Activated naive CD8-positive, alpha-beta T cell treated with anti-CD3 and anti-CD28 coated beads, Interleukin-2, amount 10 ng/mL, durations not matched to agents 7 days and 5 days (primary cell): ENCODE measurements at regions not wholly inside any gene's neighbourhood (a gene's known extent, or its start where the extent isn't known, plus 50 kb on each side); places are given as distances from the start of the nearest gene placed in this dataset.

ENCODE experiments used
- ATAC-seq: fragments of 150-1000 bp; cut with Tn5 transposase; one replicate; pipeline ENCODE4 v1.10.0; 2021; ENCODE audit warnings: low read depth, moderate library complexity
- POLR2A ChIA-PET: fragments of 350-600 bp; sonication (Branson Sonifier 250); formaldehyde crosslinking; loops from one replicate; lab custom pipeline; 2021; ENCODE audit warnings: antibody characterized with exemption; lab: Charles Lee
- DNase-seq: peaks from one replicate; pipeline ENCODE4 v3.0.0; 2021
- H3K27ac Mint-ChIP-seq: one replicate; pipeline ENCODE4 v1.8.0; 2022; ENCODE audit warnings: mild to moderate bottlenecking, mixed read lengths
- H3K27me3 Mint-ChIP-seq: one replicate; pipeline ENCODE4 v1.8.0; 2022; ENCODE audit warnings: mild to moderate bottlenecking, moderate library complexity, mixed read lengths
- H3K36me3 Mint-ChIP-seq: one replicate; pipeline ENCODE4 v1.8.0; 2021; ENCODE audit warnings: mild to moderate bottlenecking, mixed read lengths
- H3K4me1 Mint-ChIP-seq: one replicate; pipeline ENCODE4 v1.8.0; 2021; ENCODE audit warnings: mixed read lengths
- H3K4me3 Mint-ChIP-seq: one replicate; pipeline ENCODE4 v1.8.0; 2022; ENCODE audit warnings: mild to moderate bottlenecking, moderate library complexity, mixed read lengths
- H3K9me3 Mint-ChIP-seq: one replicate; pipeline ENCODE4 v1.8.0; 2021; ENCODE audit warnings: mixed read lengths

- Mint-ChIP-seq H3K9me3 (no peaks in the 10 kb centered on the region), H3K4me1 (peaks cover 23% of the 10 kb centered on the region), H3K4me3 (no peak overlapping the region), H3K36me3 (no peaks in the 10 kb centered on the region), H3K27me3 (no peaks in the 10 kb centered on the region), H3K27ac (no peak overlapping the region)
- POLR2A ChIA-PET = no interaction called here
- peak; percentile 31 for ATAC-seq
- DNase-seq = no peak
Measured at GRCh38 chr6:44527181-44527580, 139.7 kb downstream of the CDC5L start.

- Mint-ChIP-seq H3K4me1 (peaks cover 23% of the 10 kb centered on the region), H3K27ac (no peak overlapping the region), H3K4me3 (no peak overlapping the region), H3K36me3 (no peaks in the 10 kb centered on the region), H3K27me3 (no peaks in the 10 kb centered on the region), H3K9me3 (no peaks in the 10 kb centered on the region)
- DNase-seq (no peak), ATAC-seq (no peak)
- POLR2A ChIA-PET = no interaction called here
Measured at GRCh38 chr6:44527583-44528369, 140.3 kb downstream of the CDC5L start.

- Mint-ChIP-seq H3K4me1 (peaks cover 23% of the 10 kb centered on the region), H3K4me3 (no peak overlapping the region), H3K9me3 (no peaks in the 10 kb centered on the region), H3K27ac (no peak overlapping the region), H3K36me3 (no peaks in the 10 kb centered on the region), H3K27me3 (peaks cover 2% of the 10 kb centered on the region)
- ATAC-seq (no peak), DNase-seq (no peak)
- POLR2A ChIA-PET = no interaction called here
Measured at GRCh38 chr6:44528370-44528644, 140.8 kb downstream of the CDC5L start.

GRCh38 chr6:44528716-44529115, 141.2 kb downstream of the CDC5L start:
- ATAC-seq (no peak), DNase-seq (no peak)
- Mint-ChIP-seq H3K4me1 (peaks cover 23% of the 10 kb centered on the region), H3K9me3 (no peaks in the 10 kb centered on the region), H3K4me3 (no peak overlapping the region), H3K27me3 (peaks cover 2% of the 10 kb centered on the region), H3K27ac (no peak overlapping the region), H3K36me3 (no peaks in the 10 kb centered on the region)
- POLR2A ChIA-PET = interaction anchor here (0.5 kb wide), 1 partner anchor 119 kb away, joined by 4 read pairs; no protein-coding TSS in a partner anchor

- POLR2A ChIA-PET = interaction anchor here (0.5 kb wide), 1 partner anchor 119 kb away, joined by 4 read pairs; no protein-coding TSS in a partner anchor
- H3K4me1 Mint-ChIP-seq = peaks cover 23% of the 10 kb centered on the region
- no peaks in the 10 kb centered on the region for H3K36me3 Mint-ChIP-seq
- H3K27ac Mint-ChIP-seq = no peak overlapping the region
- no peak overlapping the region for H3K4me3 Mint-ChIP-seq
- no peaks in the 10 kb centered on the region for H3K9me3 Mint-ChIP-seq
- DNase-seq (no peak), ATAC-seq (no peak)
- H3K27me3 Mint-ChIP-seq = peaks cover 2% of the 10 kb centered on the region
Measured at GRCh38 chr6:44529146-44529905, 141.8 kb downstream of the CDC5L start.

- H3K9me3 Mint-ChIP-seq = no peaks in the 10 kb centered on the region
Measured at GRCh38 chr6:44530209-44530909, 142.9 kb downstream of the CDC5L start.

GRCh38 chr6:44530910-44531234, 143.4 kb downstream of the CDC5L start:
- Mint-ChIP-seq H3K4me3 (no peak overlapping the region), H3K27ac (no peak overlapping the region), H3K27me3 (peaks cover 2% of the 10 kb centered on the region), H3K9me3 (no peaks in the 10 kb centered on the region), H3K36me3 (no peaks in the 10 kb centered on the region), H3K4me1 (peaks cover 16% of the 10 kb centered on the region)
- ATAC-seq (no peak), DNase-seq (no peak)
- POLR2A ChIA-PET = no interaction called here

More at GRCh38 chr6:44530209-44530909, 142.9 kb downstream of the CDC5L start:
- POLR2A ChIA-PET = no interaction called here
- DNase-seq = no peak
- H3K27me3 Mint-ChIP-seq = peaks cover 2% of the 10 kb centered on the region
- peaks cover 16% of the 10 kb centered on the region for H3K4me1 Mint-ChIP-seq
- no peak overlapping the region for H3K27ac Mint-ChIP-seq
- no peak overlapping the region for H3K4me3 Mint-ChIP-seq
- no peaks in the 10 kb centered on the region for H3K36me3 Mint-ChIP-seq
- no peak for ATAC-seq

- no peak overlapping the region for H3K27ac Mint-ChIP-seq
- H3K27me3 Mint-ChIP-seq = peaks cover 2% of the 10 kb centered on the region
- H3K36me3 Mint-ChIP-seq = no peaks in the 10 kb centered on the region
- POLR2A ChIA-PET = no interaction called here
- H3K9me3 Mint-ChIP-seq = no peaks in the 10 kb centered on the region
- no peak for ATAC-seq
- no peak overlapping the region for H3K4me3 Mint-ChIP-seq
- peaks cover 16% of the 10 kb centered on the region for H3K4me1 Mint-ChIP-seq
- DNase-seq = no peak
Measured at GRCh38 chr6:44531442-44532015, 144.0 kb downstream of the CDC5L start.

- DNase-seq (no peak), ATAC-seq (no peak)
- peaks cover 4% of the 10 kb centered on the region for H3K4me1 Mint-ChIP-seq
- peaks cover 2% of the 10 kb centered on the region for H3K27me3 Mint-ChIP-seq
- H3K4me3 Mint-ChIP-seq = no peak overlapping the region
- H3K27ac Mint-ChIP-seq = no peak overlapping the region
- no peaks in the 10 kb centered on the region for H3K36me3 Mint-ChIP-seq
- POLR2A ChIA-PET = no interaction called here
- H3K9me3 Mint-ChIP-seq = no peaks in the 10 kb centered on the region
Measured at GRCh38 chr6:44533421-44533820, 145.9 kb downstream of the CDC5L start.

GRCh38 chr6:44534291-44534690, 146.8 kb downstream of the CDC5L start:
- Mint-ChIP-seq H3K9me3 (no peaks in the 10 kb centered on the region), H3K4me3 (no peak overlapping the region), H3K27ac (no peak overlapping the region), H3K27me3 (peaks cover 2% of the 10 kb centered on the region), H3K36me3 (no peaks in the 10 kb centered on the region), H3K4me1 (no peaks in the 10 kb centered on the region)
- ATAC-seq = no peak
- POLR2A ChIA-PET = no interaction called here
- no peak for DNase-seq

GRCh38 chr6:44535446-44535845, 147.9 kb downstream of the CDC5L start:
- Mint-ChIP-seq H3K27ac (no peak overlapping the region), H3K27me3 (peaks cover 2% of the 10 kb centered on the region), H3K4me3 (no peak overlapping the region), H3K4me1 (no peaks in the 10 kb centered on the region), H3K9me3 (no peaks in the 10 kb centered on the region), H3K36me3 (no peaks in the 10 kb centered on the region)
- ATAC-seq (no peak), DNase-seq (no peak)
- POLR2A ChIA-PET = no interaction called here

GRCh38 chr6:44535967-44536366, 148.5 kb downstream of the CDC5L start:
- Mint-ChIP-seq H3K4me1 (no peaks in the 10 kb centered on the region), H3K27ac (no peak overlapping the region), H3K9me3 (no peaks in the 10 kb centered on the region), H3K36me3 (no peaks in the 10 kb centered on the region), H3K4me3 (no peak overlapping the region), H3K27me3 (peaks cover 2% of the 10 kb centered on the region)
- POLR2A ChIA-PET = no interaction called here
- DNase-seq (no peak), ATAC-seq (no peak)

- DNase-seq (no peak), ATAC-seq (no peak)
- peak overlapping the region; percentile 18 for H3K27ac Mint-ChIP-seq
- POLR2A ChIA-PET = no interaction called here
- no peaks in the 10 kb centered on the region for H3K36me3 Mint-ChIP-seq
- peaks cover 4% of the 10 kb centered on the region for H3K27me3 Mint-ChIP-seq
- H3K9me3 Mint-ChIP-seq = no peaks in the 10 kb centered on the region
- no peak overlapping the region for H3K4me3 Mint-ChIP-seq
- H3K4me1 Mint-ChIP-seq = no peaks in the 10 kb centered on the region
Measured at GRCh38 chr6:44537306-44538049, 150.0 kb downstream of the CDC5L start.
